ENCODE measurements at regions not wholly inside any gene's neighbourhood (a gene's known extent, or its start where the extent isn't known, plus 50 kb on each side); places are given as distances from the start of the nearest gene placed in this dataset.

DNA sequence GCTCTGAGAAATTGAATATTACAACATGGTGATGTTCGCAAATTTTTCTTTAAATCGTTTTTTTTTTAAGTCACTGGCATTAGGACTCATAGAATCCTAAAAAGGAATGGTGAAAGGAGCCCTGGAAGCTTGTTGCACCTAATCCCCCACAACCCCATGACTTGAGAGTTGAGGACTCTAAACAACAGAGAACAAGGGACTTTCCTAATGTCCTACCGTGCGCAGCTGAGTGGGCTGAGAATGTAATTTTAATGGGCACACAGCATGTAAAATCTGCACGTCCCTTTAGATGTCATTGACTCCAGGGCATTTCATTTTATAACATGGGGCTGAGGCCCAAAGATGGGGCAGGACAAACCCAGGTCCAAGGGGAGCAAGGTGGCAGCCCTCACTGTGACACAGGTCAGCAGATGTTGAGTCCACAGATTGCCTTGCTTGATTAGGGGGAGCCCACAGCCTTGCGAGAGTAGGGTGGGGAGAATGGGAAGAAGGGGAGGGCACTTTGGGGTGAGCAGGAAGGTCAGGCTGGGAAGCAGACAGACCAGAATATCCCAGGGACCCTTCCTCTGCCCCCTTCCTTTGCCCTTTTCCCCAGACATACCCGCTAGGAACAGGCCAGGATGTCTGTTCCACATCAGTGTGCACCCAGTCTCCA is 208.4 kb upstream of the ZMIZ1 start:
- H3K4me3 Mint-ChIP-seq, result no peak overlapping the region
- peaks cover 4% of the 10 kb centered on the region for H3K27me3 Mint-ChIP-seq (ENCODE audit: insufficient read depth)
- H3K36me3 Mint-ChIP-seq (ENCODE audit: low read depth), result no peaks in the 10 kb centered on the region
- intact Hi-C loops (cut with micrococcal nuclease), result no loop called here
- no peaks in the 10 kb centered on the region for H3K4me1 Mint-ChIP-seq (ENCODE audit: low read depth)
- no peaks in the 10 kb centered on the region for H3K9me3 Mint-ChIP-seq
- no peak overlapping the region for H3K27ac Mint-ChIP-seq
- DNase-seq (ENCODE audit: low spot score), result no peak

- no peak for DNase-seq (ENCODE audit: low spot score)
- H3K9me3 Mint-ChIP-seq, result no peaks in the 10 kb centered on the region
- H3K27me3 Mint-ChIP-seq (ENCODE audit: insufficient read depth), result peaks cover 4% of the 10 kb centered on the region
- no peaks in the 10 kb centered on the region for H3K36me3 Mint-ChIP-seq (ENCODE audit: low read depth)
- H3K27ac Mint-ChIP-seq, result no peak overlapping the region
- no peak overlapping the region for H3K4me3 Mint-ChIP-seq
- intact Hi-C loops (cut with micrococcal nuclease), result no loop called here
- no peaks in the 10 kb centered on the region for H3K4me1 Mint-ChIP-seq (ENCODE audit: low read depth)
Measured at GRCh38 chr10:78861529-78862327, 207.0 kb upstream of the ZMIZ1 start.

GRCh38 chr10:78862328-78862640 is 206.5 kb upstream of the ZMIZ1 start:
- intact Hi-C loops (cut with micrococcal nuclease), result no loop called here
- H3K4me3 Mint-ChIP-seq, result no peak overlapping the region

GRCh38 chr10:78863140-78863905 is 205.4 kb upstream of the ZMIZ1 start:
- Mint-ChIP-seq H3K9me3 (no peaks in the 10 kb centered on the region), H3K27ac (no peak overlapping the region), H3K36me3 (ENCODE audit: low read depth) (no peaks in the 10 kb centered on the region), H3K4me3 (no peak overlapping the region), H3K4me1 (ENCODE audit: low read depth) (no peaks in the 10 kb centered on the region), H3K27me3 (ENCODE audit: insufficient read depth) (peaks cover 4% of the 10 kb centered on the region)
- intact Hi-C loops (cut with micrococcal nuclease), result no loop called here
- DNase-seq (ENCODE audit: low spot score), result no peak

More at GRCh38 chr10:78862328-78862640, 206.5 kb upstream of the ZMIZ1 start:
- no peak overlapping the region for H3K27ac Mint-ChIP-seq
- no peaks in the 10 kb centered on the region for H3K4me1 Mint-ChIP-seq (ENCODE audit: low read depth)
- H3K9me3 Mint-ChIP-seq, result no peaks in the 10 kb centered on the region
- peaks cover 4% of the 10 kb centered on the region for H3K27me3 Mint-ChIP-seq (ENCODE audit: insufficient read depth)
- no peak for DNase-seq (ENCODE audit: low spot score)
- no peaks in the 10 kb centered on the region for H3K36me3 Mint-ChIP-seq (ENCODE audit: low read depth)

DNA sequence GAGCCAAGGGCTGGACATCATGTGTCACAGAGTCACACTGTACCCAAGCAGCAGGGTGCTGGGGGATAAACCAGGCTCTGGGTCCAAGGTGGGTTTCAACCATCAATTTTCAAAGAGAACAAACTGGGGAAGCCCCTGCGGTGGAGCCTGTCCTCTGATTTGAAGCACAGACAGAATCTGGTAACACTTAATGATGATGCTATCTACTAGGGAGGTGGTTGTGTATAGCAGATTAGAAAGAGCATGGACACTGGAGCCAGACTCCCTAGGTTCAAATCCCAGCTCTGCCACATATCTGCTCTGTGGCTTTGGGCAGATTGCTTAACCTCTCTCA is 204.9 kb upstream of the ZMIZ1 start:
- DNase-seq (ENCODE audit: low spot score), result no peak
- H3K9me3 Mint-ChIP-seq, result no peaks in the 10 kb centered on the region
- no peak overlapping the region for H3K4me3 Mint-ChIP-seq
- H3K27me3 Mint-ChIP-seq (ENCODE audit: insufficient read depth), result peaks cover 4% of the 10 kb centered on the region
- no peaks in the 10 kb centered on the region for H3K36me3 Mint-ChIP-seq (ENCODE audit: low read depth)
- H3K27ac Mint-ChIP-seq, result no peak overlapping the region
- no peaks in the 10 kb centered on the region for H3K4me1 Mint-ChIP-seq (ENCODE audit: low read depth)
- intact Hi-C loops (cut with micrococcal nuclease), result no loop called here

GRCh38 chr10:78864761-78865537 is 203.8 kb upstream of the ZMIZ1 start:
- H3K9me3 Mint-ChIP-seq, result no peaks in the 10 kb centered on the region
- H3K4me3 Mint-ChIP-seq, result no peak overlapping the region
- H3K27me3 Mint-ChIP-seq (ENCODE audit: insufficient read depth), result peaks cover 1% of the 10 kb centered on the region
- no peaks in the 10 kb centered on the region for H3K4me1 Mint-ChIP-seq (ENCODE audit: low read depth)
- no peak overlapping the region for H3K27ac Mint-ChIP-seq
- H3K36me3 Mint-ChIP-seq (ENCODE audit: low read depth), result no peaks in the 10 kb centered on the region
- no peak for DNase-seq (ENCODE audit: low spot score)
- intact Hi-C loops (cut with micrococcal nuclease), result no loop called here

GRCh38 chr10:78865538-78865875 is 203.3 kb upstream of the ZMIZ1 start:
- Mint-ChIP-seq H3K27me3 (ENCODE audit: insufficient read depth) (peaks cover 5% of the 10 kb centered on the region), H3K9me3 (no peaks in the 10 kb centered on the region)
- intact Hi-C loops (cut with micrococcal nuclease), result no loop called here

GRCh38 chr10:78865931-78866717 is 202.6 kb upstream of the ZMIZ1 start:
- no peak overlapping the region for H3K4me3 Mint-ChIP-seq
- intact Hi-C loops (cut with micrococcal nuclease), result no loop called here
- no peaks in the 10 kb centered on the region for H3K4me1 Mint-ChIP-seq (ENCODE audit: low read depth)
- H3K9me3 Mint-ChIP-seq, result no peaks in the 10 kb centered on the region
- H3K36me3 Mint-ChIP-seq (ENCODE audit: low read depth), result no peaks in the 10 kb centered on the region
- H3K27me3 Mint-ChIP-seq (ENCODE audit: insufficient read depth), result peaks cover 3% of the 10 kb centered on the region
- H3K27ac Mint-ChIP-seq, result no peak overlapping the region
- DNase-seq (ENCODE audit: low spot score), result no peak

More at GRCh38 chr10:78865538-78865875, 203.3 kb upstream of the ZMIZ1 start:
- H3K36me3 Mint-ChIP-seq (ENCODE audit: low read depth), result no peaks in the 10 kb centered on the region
- no peak overlapping the region for H3K27ac Mint-ChIP-seq
- DNase-seq (ENCODE audit: low spot score), result no peak
- H3K4me3 Mint-ChIP-seq, result no peak overlapping the region
- no peaks in the 10 kb centered on the region for H3K4me1 Mint-ChIP-seq (ENCODE audit: low read depth)

GRCh38 chr10:78866731-78867554 is 201.8 kb upstream of the ZMIZ1 start:
- Mint-ChIP-seq H3K9me3 (no peaks in the 10 kb centered on the region), H3K27me3 (ENCODE audit: insufficient read depth) (peaks cover 5% of the 10 kb centered on the region), H3K27ac (no peak overlapping the region), H3K4me1 (ENCODE audit: low read depth) (no peaks in the 10 kb centered on the region), H3K36me3 (ENCODE audit: low read depth) (no peaks in the 10 kb centered on the region), H3K4me3 (no peak overlapping the region)
- no peak for DNase-seq (ENCODE audit: low spot score)
- intact Hi-C loops (cut with micrococcal nuclease), result no loop called here

GRCh38 chr10:78867555-78867939 is 201.2 kb upstream of the ZMIZ1 start:
- no peak overlapping the region for H3K27ac Mint-ChIP-seq
- H3K4me1 Mint-ChIP-seq (ENCODE audit: low read depth), result no peaks in the 10 kb centered on the region
- H3K27me3 Mint-ChIP-seq (ENCODE audit: insufficient read depth), result peaks cover 5% of the 10 kb centered on the region
- H3K36me3 Mint-ChIP-seq (ENCODE audit: low read depth), result no peaks in the 10 kb centered on the region
- intact Hi-C loops (cut with micrococcal nuclease), result no loop called here
- H3K4me3 Mint-ChIP-seq, result no peak overlapping the region
- no peaks in the 10 kb centered on the region for H3K9me3 Mint-ChIP-seq
- DNase-seq (ENCODE audit: low spot score), result no peak

DNA sequence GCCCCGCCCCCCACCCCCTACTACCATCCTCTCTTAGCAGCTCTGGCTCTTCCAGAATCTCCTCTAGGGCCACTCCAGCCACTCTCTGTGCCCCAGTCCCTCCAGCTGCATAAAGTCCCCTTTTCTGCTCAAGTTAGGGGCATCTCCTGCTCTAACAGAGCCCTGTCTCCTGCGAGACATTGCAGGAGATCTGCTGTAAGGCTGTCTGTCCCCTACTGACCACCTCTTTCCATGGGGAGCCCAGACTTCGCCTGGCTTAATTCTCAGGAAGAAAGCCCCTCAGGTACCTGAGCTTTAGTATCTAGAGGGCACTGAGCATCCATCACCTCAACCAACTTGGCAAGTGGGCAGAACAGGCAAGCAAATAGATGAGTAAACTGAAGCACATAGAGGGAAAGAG is 200.7 kb upstream of the ZMIZ1 start:
- Mint-ChIP-seq H3K4me3 (no peak overlapping the region), H3K27ac (no peak overlapping the region)
- intact Hi-C loops (cut with micrococcal nuclease), result no loop called here

GRCh38 chr10:78868456-78868855 is 200.3 kb upstream of the ZMIZ1 start:
- Mint-ChIP-seq H3K9me3 (no peaks in the 10 kb centered on the region), H3K36me3 (ENCODE audit: low read depth) (no peaks in the 10 kb centered on the region), H3K27ac (no peak overlapping the region), H3K4me3 (no peak overlapping the region), H3K27me3 (ENCODE audit: insufficient read depth) (peaks cover 5% of the 10 kb centered on the region), H3K4me1 (ENCODE audit: low read depth) (no peaks in the 10 kb centered on the region)
- intact Hi-C loops (cut with micrococcal nuclease), result no loop called here
- DNase-seq (ENCODE audit: low spot score), result no peak

More for the DNA sequence above, 200.7 kb upstream of the ZMIZ1 start:
- no peaks in the 10 kb centered on the region for H3K9me3 Mint-ChIP-seq
- peaks cover 5% of the 10 kb centered on the region for H3K27me3 Mint-ChIP-seq (ENCODE audit: insufficient read depth)
- H3K4me1 Mint-ChIP-seq (ENCODE audit: low read depth), result no peaks in the 10 kb centered on the region
- DNase-seq (ENCODE audit: low spot score), result no peak
- no peaks in the 10 kb centered on the region for H3K36me3 Mint-ChIP-seq (ENCODE audit: low read depth)

Measured in activated T-helper 1 cell treated with anti-CD3 and anti-CD28 coated beads, Interleukin-12 subunit alpha, Interleukin-12 subunit beta, Interleukin-2, Interleukin-4 antibody, amounts not matched to agents 30 ng/mL and 10 ng/mL and 1 ng/mL, durations not matched to agents 14 hours and 24 hours and 36 hours (primary cell).